Keratinocyte (primary cell): ENCODE measurements at regions not wholly inside any gene's neighbourhood (a gene's known extent, or its start where the extent isn't known, plus 50 kb on each side); places are given as distances from the start of the nearest gene placed in this dataset.

Source experiments
- DNase-seq: peaks from one replicate; pipeline ENCODE4 v3.0.0-alpha.2; 2011; ENCODE audit warnings: low read depth, missing footprints, low spot score
- FAIRE-seq: peaks from 2 replicates; lab custom pipeline; 2011; peaks lifted over from hg19 to GRCh38; lab: Jason Lieb, UNC
- H2AFZ ChIP-seq: 2 replicates; pipeline ENCODE4 v1.6.0; 2012; ENCODE audit warnings: low read length, control low read depth, inconsistent platforms; ENCODE audit not compliant: control insufficient read depth
- H3K27ac ChIP-seq: 2 replicates; pipeline ENCODE4 v1.5.1; 2011; ENCODE audit warnings: low read length; ENCODE audit not compliant: control insufficient read depth, insufficient read depth
- H3K27me3 ChIP-seq: 3 replicates; pipeline ENCODE4 v1.6.0; 2011; ENCODE audit warnings: low read length; ENCODE audit not compliant: control insufficient read depth, insufficient read depth; ENCODE audit errors: extremely low read depth
- H3K36me3 ChIP-seq, 2 experiments: 2 replicates in 1 of 2; 3 replicates in 1 of 2; pipeline ENCODE4 v1.5.1; 2011; ENCODE audit warnings: low read length in 2 of 2, mild to moderate bottlenecking in 1 of 2; ENCODE audit not compliant: control insufficient read depth in 2 of 2, insufficient read depth in 2 of 2; ENCODE audit errors: extremely low read depth in 1 of 2
- H3K4me1 ChIP-seq: 3 replicates; pipeline ENCODE4 v1.5.1; 2011; ENCODE audit warnings: low read length; ENCODE audit not compliant: control insufficient read depth, insufficient read depth; ENCODE audit errors: extremely low read depth
- H3K4me2 ChIP-seq: 3 replicates; pipeline ENCODE4 v1.6.0; 2011; ENCODE audit warnings: low read depth, low read length; ENCODE audit not compliant: control insufficient read depth, insufficient read depth; ENCODE audit errors: extremely low read depth
- H3K4me3 ChIP-seq, 3 experiments: fragments of 200-600 bp in 1 of 3; sonication (generic) in 1 of 3; 2 replicates in 2 of 3; 3 replicates in 1 of 3; pipeline ENCODE4 v1.5.1; 2011 to 2016; ENCODE audit warnings: low read length in 3 of 3, mild to moderate bottlenecking in 3 of 3, control low read depth in 2 of 3, inconsistent platforms in 1 of 3, low read depth in 1 of 3, mixed read lengths in 1 of 3, mixed run types in 1 of 3, moderate library complexity in 1 of 3; ENCODE audit not compliant: control insufficient read depth in 2 of 3, insufficient read depth in 2 of 3; ENCODE audit errors: extremely low read depth in 1 of 3
- H3K79me2 ChIP-seq: 2 replicates; pipeline ENCODE4 v1.6.0; 2012; ENCODE audit warnings: low read length; ENCODE audit not compliant: control insufficient read depth, insufficient read depth
- H3K9ac ChIP-seq: 3 replicates; pipeline ENCODE4 v1.6.0; 2011; ENCODE audit warnings: low read length; ENCODE audit not compliant: control insufficient read depth, insufficient read depth; ENCODE audit errors: extremely low read depth
- H3K9me1 ChIP-seq: 3 replicates; pipeline ENCODE4 v1.6.0; 2011; ENCODE audit warnings: low read length; ENCODE audit not compliant: control insufficient read depth, insufficient read depth; ENCODE audit errors: extremely low read depth
- H3K9me3 ChIP-seq: 2 replicates; pipeline ENCODE4 v1.5.1; 2012; ENCODE audit warnings: low read depth, low read length; ENCODE audit not compliant: control insufficient read depth
- H4K20me1 ChIP-seq: 3 replicates; pipeline ENCODE4 v1.6.0; 2011; ENCODE audit warnings: low read length; ENCODE audit not compliant: control insufficient read depth, insufficient read depth; ENCODE audit errors: extremely low read depth
- CTCF ChIP-seq, 3 experiments: IDR thresholded peaks in 1 of 3; conservative IDR thresholded peaks in 1 of 3; optimal IDR thresholded peaks in 1 of 3; 2 replicates in 2 of 3; 3 replicates in 1 of 3; pipeline versions ENCODE3 to v1.5.1; 2011; ENCODE audit warnings: low read length in 3 of 3, mild to moderate bottlenecking in 3 of 3, moderate library complexity in 2 of 3, control low read depth in 1 of 3, inconsistent platforms in 1 of 3; ENCODE audit not compliant: insufficient read depth in 2 of 3; ENCODE audit errors: extremely low read depth in 1 of 3
- EZH2 ChIP-seq: IDR thresholded peaks from one replicate; pipeline ENCODE4 v1.6.1; 2012; ENCODE audit warnings: inconsistent platforms, mild to moderate bottlenecking, low read length, moderate library complexity
- dilution Hi-C: fragments of 300-500 bp; cut with MboI; formaldehyde crosslinking; loops from one replicate; pipeline ENCODE4 v1.7.0; 2020; ENCODE audit warnings: low sequenced_read_pairs; ENCODE audit not compliant: extremely low pct_ligation_motif_present

- no peaks in the 10 kb centered on the region for H3K36me3 ChIP-seq
- no peaks in the 10 kb centered on the region for H3K9me3 ChIP-seq
- no peaks in the 10 kb centered on the region for H3K4me1 ChIP-seq
- no peaks in the 10 kb centered on the region for H4K20me1 ChIP-seq
- dilution Hi-C loops, result no loop called here
- no peak for TF ChIP-seq EZH2
- no peak for TF ChIP-seq CTCF (optimal IDR thresholded peaks at IDR 0.05 in 1 of 3, IDR thresholded peaks at IDR 0.05 in 1 of 3, conservative IDR thresholded peaks at IDR 0.05 in 1 of 3; ENCODE audit: extremely low read depth in 1 of 3, insufficient read depth in 2 of 3, low read length in 3 of 3)
- DNase-seq (no peak), FAIRE-seq (no peak)
- H3K4me2 ChIP-seq, result no peak overlapping the region
- no peaks in the 10 kb centered on the region for H3K79me2 ChIP-seq
- no peak overlapping the region for H3K27ac ChIP-seq
- no peak overlapping the region for H3K4me3 ChIP-seq
- H2AFZ ChIP-seq, result no peak overlapping the region
- H3K9me1 ChIP-seq, result no peaks in the 10 kb centered on the region
- no peak overlapping the region for H3K9ac ChIP-seq
- no peaks in the 10 kb centered on the region for H3K27me3 ChIP-seq
Measured at GRCh38 chr1:204018460-204018859, 54.5 kb upstream of the SOX13 start.
